G401.6 (cell line): ENCODE measurements at regions not wholly inside any gene's neighbourhood (a gene's known extent, or its start where the extent isn't known, plus 50 kb on each side); places are given as distances from the start of the nearest gene placed in this dataset.
"Not testable (repeated sequence)": the region's sequence is repeated elsewhere in the genome, so short reads cannot be mapped to it uniquely, and the experiment has no call there.

Source experiments
- FAIRE-seq: peaks from 2 replicates; lab custom pipeline; 2012; peaks lifted over from hg19 to GRCh38; lab: Jason Lieb, UNC

DNA sequence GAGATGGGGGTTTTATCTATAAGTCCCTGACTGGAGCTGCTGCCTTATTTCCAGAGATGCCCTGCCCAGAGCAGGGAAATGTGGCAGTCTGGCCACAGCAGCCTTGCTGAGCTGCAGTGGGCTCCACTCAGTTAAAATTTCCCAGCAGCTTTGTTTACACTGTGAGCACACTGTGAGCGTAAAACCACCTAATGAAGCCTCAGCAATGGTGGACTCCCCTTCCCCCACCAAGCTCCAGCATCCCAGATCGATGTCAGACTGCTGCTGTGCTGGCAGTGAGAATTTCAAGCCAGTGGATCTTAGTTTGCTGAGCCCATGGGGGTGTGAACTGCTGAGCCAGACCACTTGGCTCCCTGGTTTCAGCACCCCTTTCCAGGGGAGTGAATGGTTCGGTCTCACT lies 208.7 kb upstream of the RAI14 start:
- FAIRE-seq = no peak

DNA sequence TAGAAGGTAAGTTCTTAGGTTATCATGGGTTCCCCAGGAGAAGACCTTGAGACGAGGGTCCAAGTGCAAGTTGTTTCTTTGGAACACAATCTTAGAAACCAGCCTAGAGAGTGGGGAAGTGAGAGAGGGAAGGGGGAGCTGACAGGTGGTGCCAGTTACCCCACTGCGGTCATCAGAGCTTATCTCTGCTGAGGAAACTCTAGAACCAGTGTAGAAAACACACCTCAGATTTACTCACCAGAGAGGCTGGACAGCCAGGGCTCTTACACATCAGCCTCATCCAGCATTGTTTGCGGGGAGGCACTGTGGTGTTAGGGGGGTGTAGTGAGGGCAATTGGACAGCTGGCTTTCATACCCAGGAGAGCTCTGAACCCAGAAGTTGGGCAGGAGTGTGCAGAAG lies 206.5 kb upstream of the RAI14 start:
- FAIRE-seq = no peak

DNA sequence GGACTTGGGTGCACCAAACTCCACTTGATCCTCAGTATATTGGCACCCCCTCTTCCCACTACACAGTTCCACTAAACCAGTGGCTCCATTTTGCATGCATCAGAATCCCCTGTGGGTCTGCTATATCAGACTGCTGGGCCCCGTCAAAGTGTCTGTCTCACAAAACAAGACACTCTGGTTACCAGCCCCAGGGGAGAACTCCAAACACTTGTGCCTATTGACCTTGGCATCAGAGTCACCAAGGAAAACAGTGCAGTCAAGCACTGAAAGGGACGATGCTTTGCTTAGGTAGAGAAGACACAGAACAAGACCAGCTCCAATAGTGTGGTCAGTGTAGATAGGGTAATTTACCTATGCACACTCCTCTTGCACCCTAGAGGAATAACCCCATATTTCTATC lies 205.8 kb upstream of the RAI14 start:
- FAIRE-seq = no peak

DNA sequence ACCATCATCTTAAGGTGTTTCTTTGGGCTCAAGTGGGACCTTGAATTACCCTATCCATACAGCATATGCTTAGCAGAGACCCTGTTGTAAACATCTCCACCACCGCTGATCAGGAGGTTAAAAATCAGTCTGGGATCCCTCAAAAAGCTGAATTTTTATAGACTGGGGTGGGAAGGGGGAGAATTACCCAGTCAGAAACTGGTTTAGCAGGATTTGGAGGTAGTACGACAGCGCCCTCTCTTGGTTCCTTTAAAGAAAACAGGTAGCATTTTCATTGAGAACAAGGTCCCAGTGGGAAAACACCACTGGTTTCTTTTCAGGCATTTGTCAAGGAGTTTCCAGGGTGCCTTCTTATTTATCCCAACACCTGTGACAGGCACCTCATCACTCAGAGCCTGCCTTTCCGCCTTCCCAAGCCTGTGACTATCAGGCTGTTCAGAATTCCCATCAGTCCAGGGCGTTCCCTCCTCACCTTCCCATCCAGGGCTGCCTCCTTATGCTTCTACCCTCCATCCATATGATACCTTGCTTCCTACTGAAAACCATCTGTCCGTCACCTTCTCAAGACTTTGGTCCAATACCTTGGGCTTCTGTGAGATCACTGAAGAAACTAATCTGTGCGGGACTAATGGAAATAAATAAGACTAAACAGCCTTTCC lies 203.8 kb upstream of the RAI14 start:
- FAIRE-seq = no peak

DNA sequence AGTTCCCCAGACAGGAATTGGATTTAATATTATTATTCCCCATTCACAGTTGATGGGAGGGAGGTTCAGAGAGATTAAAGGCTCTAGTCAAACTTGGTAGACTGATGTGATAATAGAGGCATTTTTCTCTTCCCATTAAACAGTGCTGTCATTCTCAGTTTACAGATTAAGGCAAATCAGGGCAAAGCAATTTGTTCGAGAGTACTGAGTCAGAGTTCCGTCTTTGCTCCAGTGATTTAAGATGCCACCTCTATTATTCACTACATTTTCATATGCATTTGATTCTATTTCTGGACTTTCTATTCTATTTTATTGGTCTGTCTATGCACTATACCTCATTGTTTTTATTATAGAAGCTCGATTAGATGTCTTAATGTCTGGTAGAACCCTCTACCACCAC lies 201.0 kb upstream of the RAI14 start:
- no peak for FAIRE-seq

DNA sequence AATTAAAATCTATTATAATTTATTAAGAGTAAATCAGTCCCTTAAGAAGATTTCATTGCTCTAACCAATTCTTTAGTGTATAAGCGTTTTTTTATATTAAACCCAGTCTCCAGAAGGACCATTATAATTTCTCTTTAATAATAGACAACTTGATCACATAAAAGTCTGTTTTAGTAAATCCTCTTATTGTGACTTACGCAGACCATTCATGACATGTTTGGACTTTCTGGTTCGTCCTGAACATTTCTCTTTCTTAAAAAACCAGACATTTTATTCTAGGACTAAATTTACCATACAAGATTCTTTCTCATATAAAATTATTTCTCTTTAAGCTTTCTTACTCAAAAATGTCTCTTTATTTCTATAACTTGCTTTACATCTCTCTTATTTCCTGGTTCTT lies 196.2 kb upstream of the RAI14 start:
- FAIRE-seq = no peak

DNA sequence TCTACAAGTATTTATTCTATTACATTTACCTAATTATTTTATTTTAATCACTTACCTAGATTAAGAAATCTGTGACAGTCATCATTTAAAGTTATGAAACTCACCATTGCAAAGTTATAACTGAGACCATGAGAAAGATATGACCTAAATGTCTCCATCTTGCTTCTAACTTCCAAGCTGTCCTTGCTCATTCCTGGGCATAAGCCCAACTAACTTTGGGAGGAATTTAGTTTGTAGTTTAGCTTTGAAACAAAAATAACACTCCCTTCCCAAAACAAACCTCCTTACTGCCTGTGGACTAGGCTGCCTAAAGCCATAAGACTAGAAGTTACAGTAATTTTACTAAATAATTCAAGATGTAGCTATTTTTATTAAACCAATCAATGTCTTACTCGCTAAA lies 195.6 kb upstream of the RAI14 start:
- FAIRE-seq = no peak

DNA sequence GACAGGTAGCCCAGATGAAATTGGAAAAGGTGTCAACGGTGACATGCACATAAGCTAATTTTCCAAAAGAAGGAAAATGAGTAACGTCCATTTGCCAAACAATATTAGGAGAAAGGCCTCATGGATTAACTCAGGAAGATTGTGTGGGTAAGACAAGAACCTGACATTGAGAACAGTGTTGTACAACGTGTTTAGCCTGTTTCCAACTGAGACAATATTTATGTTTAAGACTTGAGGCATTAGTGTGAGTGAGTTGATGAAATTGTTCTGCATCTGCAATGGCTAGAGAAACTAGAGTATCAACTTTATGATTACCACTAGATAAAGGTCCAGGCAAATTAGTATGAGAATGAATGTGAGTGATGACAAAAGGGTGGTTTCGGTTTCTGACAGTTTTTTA lies 191.3 kb upstream of the RAI14 start:
- no peak for FAIRE-seq

DNA sequence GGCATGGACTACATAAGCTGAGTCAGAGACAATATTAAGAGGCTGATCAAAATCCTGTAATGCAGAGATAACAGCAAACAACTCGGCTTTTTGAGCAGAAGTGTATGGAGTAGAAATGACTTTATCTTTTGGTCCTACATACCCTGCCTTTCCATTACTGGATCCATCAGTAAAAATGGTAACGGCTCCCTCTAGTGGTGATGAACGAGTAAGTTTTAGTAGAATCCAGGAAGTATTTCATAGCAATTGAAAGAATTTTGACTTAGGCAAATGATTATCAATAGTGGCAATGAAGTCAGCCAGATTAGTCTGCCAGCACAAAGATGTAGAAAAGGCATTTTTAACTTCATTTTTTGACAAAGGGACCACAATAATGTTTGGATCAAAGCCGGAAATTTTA lies 190.8 kb upstream of the RAI14 start:
- FAIRE-seq = not testable (repeated sequence)

DNA sequence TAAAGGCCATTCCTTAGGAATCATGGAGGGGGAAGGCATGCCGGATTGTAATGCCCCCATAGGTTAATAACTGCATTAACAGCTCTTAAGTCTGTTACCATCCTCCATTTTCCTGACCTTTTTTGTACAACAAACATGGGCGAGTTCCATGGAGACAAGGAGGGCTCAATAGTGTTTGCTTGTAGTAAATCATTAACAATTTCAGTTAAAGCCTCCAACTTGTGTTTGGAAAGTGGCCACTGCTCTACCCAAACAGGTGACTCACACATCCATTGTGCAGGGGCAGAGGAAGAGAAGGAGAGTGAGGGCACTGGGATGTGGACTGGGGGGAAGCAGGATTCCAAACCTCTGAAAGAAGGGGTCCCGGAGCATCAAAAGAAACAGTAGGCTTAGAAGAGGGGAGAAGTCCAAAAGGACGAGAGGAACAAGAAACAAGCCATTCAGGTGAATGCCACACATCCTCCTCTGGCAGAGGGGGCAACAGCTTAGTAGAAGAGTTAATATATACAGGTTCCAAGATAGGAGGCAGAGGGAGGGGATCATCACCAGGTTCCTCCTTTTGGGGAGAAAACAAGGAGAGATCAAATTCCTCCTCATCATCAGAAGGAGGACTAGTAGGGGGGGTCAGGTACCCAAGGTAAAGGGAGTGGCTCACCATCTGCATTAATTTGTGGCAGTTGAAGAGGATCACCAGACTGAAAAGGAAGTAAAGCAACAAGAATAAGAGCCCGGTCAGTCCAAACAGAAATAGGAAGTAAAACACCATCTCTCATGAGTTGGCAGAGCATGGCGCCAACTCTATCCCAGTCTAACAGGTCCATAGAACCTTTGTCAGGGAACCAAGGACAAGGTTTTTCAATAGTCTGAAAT lies 189.4 kb upstream of the RAI14 start:
- FAIRE-seq = not testable (repeated sequence)

DNA sequence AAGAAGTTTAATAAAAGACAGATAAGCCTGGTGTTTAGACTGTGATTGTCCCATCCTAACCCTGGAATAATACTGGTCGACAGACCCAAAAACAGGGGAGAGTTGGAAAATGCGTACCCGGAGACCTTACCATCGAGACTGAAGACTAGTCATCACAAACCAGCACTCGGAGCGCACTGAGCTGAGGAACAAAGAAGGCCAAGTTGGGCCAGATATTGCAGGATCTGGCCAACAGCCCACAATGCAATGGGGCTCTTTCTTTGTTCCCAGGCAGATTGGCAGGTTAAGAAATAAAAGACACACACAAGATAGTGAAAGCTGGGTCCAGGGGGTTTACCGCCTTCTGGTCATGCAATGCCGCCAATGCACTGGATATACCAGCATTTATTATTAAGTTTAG lies 188.7 kb upstream of the RAI14 start:
- FAIRE-seq = no peak

DNA sequence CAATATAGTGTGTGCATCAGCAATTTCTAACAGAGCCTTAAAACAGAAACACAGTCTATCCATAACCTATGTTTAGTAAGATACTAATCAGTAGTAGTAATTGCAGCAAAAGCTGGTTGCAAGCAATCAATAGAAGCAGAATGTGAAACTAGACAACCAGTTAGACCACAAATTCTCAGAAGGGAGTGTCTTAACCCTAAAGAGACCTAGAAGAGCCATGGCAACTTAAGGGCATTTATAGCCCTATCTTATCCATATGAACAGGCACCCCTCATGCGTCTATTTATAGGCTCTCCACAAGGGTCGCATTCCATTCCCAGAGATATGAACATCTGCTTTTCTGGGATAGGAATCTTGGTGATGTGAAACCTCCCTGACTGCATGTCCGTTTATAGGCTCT lies 188.1 kb upstream of the RAI14 start:
- FAIRE-seq = not testable (repeated sequence)

DNA sequence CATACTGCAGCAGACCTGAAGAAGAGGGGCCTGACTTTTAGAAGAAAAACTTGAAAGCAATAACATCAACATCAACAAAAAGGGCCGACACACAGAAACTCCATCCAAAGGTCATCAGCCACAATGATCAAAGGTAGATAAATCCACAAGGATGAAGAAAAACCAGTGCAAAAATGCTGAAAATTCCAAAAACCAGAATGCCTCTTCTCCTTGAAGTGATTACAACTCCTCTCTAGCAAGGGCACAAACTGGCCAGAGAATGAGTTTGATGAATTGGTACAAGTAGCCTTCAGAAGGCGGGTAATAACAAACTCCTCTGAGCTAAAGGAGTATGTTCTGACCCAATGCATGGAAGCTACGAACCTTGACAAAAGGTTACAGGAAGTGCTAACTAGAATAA lies 186.2 kb upstream of the RAI14 start:
- no peak for FAIRE-seq

DNA sequence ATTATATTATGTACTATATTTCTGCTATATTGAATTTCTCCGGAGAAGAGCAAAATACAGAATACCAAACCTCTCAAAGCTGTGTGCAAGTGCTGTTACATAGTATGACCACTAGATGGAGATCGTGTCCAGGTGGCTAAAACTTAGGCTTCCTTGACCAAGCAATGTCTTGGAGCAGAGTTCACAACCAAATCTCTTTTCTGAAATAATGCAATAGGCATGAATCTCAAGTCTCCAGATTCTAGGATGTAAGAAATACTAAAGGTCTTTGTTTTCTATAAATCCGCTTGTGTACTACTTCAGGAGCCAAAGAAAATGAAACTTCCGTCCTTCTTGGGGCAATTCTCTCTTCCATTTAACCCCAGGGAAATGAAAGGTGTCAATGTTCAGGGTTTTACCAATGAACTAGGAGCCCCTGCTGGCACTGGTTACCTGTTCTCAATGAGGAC lies 181.5 kb upstream of the RAI14 start:
- peak; percentile 84 for FAIRE-seq

DNA sequence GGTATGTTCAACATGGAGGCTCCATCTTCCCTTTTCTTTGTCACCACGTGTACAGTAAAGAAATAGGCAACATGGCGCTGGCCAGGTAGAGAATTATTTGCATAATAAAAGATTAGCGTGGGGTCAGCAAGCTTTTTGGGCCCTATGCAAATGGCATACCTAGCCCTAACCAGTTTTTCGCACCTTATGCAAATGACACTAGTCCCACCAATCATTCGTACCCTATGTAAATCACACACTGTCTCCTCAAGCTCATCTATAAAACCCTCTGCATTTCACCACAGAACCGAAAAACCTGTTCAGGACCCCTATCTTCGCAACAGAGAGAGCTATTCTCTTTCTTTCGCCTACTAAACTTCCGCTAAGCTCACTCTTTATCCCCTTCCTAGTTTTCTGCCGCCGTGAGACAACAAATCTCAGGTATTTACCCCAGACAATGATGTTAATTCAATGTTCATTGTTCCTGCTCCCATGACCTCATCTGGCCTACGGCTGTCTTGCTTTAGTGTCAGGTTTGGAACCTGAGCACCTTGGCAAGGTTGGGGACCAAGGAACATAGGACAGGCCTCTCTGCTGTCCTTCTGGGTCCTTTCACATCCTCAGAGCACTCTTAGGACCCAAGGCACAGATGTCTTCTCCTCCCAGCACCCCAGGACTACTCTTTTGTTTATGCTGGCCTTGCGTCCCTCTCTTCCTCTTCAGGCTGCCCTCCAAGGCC lies 180.7 kb upstream of the RAI14 start:
- no peak for FAIRE-seq

DNA sequence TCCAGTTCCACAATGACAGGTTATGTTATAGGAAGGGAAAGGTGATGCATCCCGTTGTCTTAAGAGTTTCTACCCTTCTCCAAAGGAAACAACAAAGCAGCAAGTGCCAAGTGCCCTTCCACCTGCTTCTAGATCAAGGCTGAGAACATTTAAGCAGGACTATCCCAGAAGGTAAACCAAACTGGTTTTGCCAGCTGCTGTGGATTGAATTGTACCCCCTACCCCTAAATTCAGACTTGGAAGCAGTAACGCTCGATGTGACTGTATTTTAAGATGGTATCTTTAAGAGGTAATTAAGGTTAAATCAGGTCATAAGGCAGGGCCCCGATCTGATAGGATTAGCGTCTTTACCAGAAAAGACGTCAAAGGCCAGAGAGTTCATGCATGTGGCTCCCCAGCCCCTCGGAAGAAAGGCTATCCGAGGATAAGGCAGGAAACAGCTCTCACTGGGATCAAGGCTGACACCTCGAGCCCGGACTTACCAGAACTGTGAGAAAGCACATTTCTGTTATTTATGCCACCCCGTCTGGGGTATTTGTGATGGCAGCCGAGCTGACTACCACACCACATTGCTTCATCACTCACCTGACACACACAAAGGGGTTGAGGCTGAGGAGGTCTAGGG lies 179.1 kb upstream of the RAI14 start:
- no peak for FAIRE-seq

DNA sequence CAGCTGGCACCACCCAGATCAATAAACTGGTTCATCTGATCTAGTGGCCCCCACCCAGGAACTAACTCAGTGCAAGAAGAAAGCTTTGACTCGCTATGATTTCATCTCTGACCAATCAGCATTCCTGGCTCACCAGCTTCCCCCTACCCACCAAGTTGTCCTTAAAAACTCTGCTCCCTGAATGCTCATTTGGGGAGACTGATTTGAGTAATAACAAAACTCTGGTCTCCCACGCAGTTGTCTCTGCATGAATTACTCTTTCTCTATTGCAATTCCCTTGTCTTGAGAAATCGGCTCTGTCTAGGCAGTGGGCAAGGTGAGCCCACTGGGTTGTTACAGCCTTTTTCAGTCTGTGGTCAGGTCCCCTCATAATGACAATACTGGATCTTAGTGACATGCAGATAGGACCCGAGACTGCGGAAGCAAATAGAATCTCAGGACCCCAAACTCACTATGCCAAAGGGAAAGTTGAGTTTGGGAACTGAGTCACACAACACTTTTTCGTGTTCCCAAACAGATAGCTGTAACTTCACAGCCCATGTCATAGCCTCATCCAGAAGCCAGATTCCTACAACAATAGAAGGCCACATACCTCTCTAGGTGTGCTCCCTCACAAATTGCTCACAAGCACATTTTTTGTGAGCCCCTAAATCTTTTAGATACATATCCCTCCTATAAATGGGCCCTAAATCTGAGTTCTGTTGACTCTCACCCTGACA lies 175.2 kb upstream of the RAI14 start:
- FAIRE-seq = no peak

DNA sequence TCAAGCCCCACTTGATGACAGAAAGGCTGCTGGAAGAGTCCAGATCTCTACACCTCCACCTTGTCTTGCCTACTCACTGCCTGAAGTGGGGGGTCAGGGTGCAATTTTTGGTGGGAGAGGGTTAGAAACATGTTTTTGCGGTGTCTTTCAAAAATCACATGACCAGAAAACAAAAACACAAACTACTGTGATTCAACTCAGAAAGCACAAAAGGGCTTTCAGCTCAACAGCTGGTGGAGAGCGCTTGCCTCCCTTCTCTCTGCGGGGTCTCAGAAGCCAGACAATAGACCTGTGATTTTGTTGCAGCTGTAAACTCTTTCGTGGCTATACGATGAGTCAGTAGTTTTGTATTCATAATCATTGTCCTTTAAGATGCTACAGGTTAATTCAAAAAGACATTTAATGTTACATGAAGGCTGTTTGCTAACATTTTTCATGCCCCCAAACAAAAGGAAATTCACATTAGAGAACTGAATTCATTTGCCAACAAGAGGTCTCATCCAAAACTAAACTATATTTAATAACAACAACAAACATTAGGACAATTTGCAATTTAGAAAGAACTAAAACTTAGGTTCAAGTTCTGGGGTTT lies 172.6 kb upstream of the RAI14 start:
- FAIRE-seq = no peak

DNA sequence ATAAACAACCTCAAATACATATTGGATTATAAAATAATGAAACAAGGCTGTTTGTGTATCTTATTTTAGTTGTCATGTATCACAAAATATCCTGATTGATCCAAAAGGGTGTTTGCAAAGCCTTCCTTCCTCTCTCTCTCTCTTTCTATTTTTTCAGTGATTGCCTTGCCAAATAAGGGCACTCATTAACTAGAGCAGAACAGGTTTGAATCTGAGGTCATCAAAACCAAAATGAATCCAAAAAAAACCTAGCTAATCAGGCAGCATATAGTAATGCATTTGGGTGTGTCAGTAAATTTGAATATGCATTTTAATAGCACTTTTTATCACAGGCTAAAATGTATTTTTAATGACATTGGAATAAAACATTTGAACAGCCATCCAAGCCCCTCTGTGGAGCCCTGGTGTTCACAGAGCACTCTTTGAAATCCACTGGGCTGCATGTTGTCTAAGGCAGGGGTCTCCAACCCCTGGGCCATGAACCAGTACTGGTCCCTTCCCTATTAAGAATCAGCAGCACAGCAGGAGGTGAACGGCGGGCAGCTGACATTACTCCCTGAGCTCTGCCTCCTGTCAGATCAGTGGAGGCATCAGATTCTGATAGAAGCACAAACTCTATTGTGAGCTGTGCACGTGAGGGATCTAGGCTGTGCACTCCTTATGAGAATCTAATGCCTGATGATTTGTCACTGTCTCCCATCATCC lies 171.8 kb upstream of the RAI14 start:
- no peak for FAIRE-seq

DNA sequence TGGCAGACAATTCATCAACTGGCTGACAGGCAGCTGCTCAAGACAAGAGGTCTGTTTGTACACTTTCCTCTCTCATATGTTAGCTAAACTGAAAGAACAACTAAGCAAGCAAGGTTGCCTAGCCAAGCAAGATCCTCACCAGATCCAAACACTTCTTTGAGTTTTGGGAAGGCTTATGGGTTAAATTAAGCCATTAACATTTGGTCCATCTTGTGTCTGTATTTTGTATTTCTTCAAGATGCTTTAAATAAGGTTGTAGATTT lies 170.4 kb upstream of the RAI14 start:
- FAIRE-seq = no peak

DNA sequence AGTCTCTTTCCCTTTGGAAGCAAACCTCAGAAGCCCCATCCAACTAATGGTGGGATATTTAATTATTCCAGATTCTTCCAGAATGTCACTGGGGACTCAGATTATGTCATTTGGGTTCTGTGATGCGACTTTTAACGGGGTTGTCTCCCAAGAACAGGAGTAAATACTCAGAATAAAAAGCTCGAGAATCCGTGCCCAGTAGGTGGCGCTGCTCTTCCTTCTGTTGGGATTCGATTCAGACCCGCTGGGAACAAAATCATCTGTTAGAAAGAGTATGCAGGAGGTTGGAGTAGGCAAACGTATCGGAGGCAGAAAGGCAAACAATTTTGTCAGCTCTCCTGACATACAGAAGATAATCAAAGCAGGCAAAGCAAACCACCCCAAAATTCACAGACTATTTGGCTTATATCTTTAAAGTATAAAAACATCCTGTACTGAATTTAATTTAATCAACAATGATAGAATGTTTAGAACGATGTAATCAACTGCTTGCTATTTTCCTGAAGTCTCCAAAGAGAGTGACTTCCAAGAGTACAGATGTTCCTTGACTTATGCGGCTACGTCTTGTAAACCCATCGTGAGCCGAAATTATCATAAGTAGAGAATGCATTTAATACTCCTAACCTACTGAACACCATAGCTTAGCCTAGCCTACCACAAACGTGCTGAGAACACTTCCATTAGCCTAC lies 169.8 kb upstream of the RAI14 start:
- FAIRE-seq = peak; percentile 49
